ENCODE measurements at regions not wholly inside any gene's neighbourhood (a gene's known extent, or its start where the extent isn't known, plus 50 kb on each side); places are given as distances from the start of the nearest gene placed in this dataset.
"Not testable (repeated sequence)": the region's sequence is repeated elsewhere in the genome, so short reads cannot be mapped to it uniquely, and the experiment has no call there.

DNA sequence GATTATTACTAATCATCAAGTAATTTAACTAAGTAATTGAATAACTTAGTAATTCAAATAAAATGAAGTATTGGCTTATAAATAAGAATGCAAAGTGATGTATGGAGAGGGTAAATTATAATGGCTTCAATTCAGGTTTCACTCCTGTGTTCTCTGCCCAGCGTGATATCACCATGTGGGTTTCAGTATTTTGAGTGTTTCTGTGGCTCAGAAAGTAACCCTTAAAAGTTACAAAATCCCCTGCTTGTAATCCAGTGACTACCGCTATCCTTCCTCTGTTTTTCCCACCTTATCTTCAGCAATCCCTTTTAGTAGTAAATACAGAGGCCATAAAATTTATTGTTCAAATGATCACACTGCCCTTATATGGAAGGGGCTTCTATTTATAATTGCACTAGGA is 316.4 kb upstream of the CFAP20DC start:
- no peak for DNase-seq (ENCODE audit: low read depth, low spot score)

DNA sequence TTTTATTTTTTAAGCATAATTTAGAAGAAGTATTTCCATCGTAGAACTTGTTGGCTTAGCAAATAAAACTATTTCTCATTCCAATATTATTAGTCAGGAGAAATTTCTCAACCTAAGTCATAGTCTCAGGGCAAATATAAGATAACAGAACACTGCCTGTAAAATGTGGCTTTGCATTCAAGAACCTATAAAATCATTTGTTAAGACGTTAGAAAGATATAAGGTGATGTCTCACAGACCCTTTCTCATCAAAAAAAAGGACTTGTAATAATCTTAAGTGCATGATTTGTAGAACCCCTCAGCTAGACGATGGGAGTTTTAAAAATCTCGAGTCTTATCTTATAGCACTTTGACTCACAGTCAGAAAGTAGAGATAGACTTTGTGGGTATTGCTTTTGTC is 314.7 kb upstream of the CFAP20DC start:
- no peak for DNase-seq (ENCODE audit: low read depth, low spot score)

DNA sequence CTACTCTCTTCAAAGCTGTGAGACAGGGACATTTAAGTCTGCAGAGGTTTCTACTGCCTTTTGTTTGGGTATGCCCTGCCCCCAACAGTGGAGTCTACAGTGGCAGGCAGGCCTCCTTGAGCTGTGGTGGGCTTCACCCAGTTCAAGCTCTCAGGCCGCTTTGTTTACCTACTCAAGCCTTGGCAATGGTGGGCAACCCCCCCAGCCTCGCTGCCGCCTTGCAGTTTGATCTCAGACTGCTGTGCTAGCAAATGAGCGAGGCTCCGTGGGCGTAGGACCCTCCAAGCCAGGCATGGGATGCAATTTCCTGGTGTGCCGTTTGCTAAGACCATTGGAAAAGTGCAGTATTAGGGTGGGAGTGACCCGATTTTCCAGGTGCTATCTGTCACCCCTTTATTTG is 310.5 kb upstream of the CFAP20DC start:
- not testable (repeated sequence) for DNase-seq (ENCODE audit: low read depth, low spot score)

DNA sequence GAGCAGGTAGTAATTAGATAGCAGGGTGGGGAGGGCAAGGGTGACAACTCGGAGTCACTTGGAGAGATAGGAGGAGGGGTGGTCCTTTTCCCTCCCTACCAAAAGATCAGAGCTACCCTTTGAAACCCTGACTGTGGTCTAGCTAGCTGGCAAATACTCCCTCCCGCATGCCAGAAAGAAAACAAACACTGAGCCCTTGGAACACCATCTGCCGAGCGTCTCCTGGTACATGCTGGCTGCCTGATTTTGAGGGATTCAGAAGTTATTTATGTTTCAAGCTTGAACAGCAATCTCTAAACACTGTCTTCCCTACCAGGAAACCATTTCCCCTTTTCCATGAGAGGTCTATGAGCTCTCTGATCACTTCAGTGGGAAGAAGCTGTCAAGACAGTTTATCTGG is 291.6 kb upstream of the CFAP20DC start:
- no peak for DNase-seq (ENCODE audit: low read depth, low spot score)

DNA sequence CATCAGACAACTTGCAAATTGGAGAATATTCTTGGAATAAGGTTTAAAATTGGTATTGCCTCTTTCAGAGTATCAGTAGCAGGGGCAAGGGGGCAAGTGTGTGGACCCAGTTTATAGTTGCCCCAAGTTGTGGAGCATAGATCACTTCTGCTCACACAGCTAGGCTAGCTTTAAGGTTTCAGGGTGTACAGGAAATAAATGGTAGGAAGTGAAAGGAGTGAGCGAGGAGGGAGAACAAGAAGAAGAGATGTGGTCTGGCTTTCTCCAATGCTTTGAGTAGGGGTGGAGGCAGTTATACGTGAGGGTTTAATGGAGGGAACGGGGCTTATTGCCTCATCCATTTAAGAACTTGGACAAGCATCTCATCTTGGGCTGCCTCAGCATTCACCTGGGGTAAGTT is 290.0 kb upstream of the CFAP20DC start:
- DNase-seq (ENCODE audit: low read depth, low spot score), result no peak

DNA sequence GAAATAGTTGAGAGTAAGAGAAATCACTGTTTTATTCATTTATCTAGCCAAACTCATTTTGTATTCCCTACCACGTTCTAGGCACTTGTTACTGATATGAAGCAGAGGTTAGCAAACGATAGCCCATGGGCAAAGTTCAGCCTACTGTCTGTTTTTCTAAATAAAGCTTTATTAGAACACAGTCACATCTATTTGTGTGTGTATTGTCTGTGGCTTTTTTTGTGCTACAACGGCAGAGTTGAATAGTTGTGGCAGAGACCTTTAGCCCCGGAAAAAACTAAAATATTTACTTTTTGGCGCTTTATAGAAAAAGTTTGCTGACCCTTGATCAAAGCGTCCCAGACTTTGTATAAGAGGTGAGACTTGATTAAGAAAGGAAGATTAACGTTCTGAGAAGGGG is 289.1 kb upstream of the CFAP20DC start:
- no peak for DNase-seq (ENCODE audit: low read depth, low spot score)

DNA sequence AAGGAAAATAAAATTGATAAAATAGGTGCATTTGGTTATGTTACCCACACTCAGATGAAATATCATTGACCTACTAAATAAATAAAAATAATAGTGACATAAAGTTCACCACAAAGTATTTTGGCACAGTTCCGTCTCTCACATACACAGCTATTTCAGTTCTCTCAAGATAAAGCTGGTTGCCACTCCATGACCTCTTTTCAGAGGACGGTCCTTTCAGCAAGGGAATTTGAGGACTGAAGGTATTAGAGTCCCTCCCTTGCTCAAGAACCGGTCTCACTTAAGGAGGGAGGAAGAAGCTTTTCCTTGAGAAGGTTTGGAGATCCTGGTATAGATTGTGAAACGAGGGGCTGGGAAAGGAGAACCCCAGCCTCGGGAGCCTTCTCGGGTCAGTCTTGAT is 285.5 kb upstream of the CFAP20DC start:
- DNase-seq (ENCODE audit: low read depth, low spot score), result no peak

DNA sequence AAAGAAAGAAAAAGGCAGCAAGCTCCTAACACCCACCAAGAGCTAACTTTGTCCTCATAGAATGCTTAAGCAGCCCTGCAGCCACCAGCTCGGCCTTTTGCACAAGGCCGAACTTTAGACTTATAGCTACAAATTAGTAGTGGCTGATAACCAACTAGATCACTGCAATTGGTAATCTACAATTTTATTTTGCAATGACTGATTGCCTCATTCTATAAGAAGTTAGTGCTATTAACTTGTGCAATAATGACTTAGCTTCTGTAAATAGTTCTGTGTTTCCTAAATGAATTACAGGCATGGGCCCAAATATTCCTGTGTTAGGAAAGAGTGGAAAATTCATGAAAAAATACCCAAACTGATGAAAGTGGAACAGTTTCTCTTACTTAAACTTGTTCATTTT is 284.8 kb upstream of the CFAP20DC start:
- no peak for DNase-seq (ENCODE audit: low read depth, low spot score)

DNA sequence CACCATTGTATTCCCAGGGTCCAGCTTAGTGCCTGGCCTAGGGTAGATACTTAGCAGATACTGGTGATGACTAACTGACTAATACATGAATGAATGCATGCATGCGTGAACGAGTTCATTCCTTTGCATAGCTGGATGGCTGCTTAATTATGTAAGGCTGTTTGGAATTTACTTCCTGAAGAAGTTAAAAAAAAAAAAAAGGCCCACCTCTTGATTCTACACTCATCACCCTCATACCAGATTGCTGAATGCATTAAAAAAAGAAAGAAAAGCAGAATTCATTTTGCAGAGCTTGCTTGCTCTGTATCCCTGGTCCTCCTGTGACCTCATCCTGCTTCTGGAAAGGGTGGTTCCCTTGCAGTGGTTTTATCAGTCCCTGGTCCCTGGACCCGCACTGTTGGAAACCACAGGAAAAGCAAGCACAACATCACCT is 277.6 kb upstream of the CFAP20DC start:
- no peak for DNase-seq (ENCODE audit: low read depth, low spot score)

DNA sequence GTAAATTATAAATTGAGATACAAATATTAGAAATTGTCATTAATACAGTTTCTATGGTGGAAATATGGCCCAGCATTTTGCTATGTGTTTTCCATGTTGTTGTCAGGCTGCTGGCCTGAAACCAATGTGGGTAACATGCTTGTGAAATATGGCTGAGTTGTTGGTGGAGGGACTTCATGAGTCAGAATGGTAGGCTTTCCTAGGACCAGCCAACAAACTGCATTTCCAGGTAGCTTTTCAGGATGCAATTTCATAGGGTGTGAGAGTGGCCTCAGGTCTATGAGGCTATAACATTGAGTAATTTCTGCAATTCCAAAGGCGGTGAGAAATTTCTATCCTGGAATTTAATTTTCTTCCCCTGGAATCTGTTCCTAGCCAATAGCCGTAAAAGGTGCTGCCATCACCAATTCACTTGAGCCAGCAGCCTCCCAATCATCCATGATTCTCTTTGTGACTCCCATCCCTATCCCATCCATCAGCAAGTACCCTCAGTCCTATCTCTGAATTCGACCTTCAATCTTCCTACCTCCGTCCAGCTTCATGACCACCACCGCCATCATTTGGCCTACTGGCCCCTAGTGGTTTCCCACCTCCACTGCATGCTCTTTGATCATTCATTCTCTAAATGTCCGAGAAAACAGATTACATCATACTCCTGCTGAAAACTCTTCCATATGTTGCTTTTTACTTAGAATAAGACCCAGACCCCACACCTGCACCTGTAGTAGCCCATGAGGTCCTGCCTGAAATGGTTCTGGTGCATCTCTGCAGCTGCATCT is 276.6 kb upstream of the CFAP20DC start:
- no peak for DNase-seq (ENCODE audit: low read depth, low spot score)

DNA sequence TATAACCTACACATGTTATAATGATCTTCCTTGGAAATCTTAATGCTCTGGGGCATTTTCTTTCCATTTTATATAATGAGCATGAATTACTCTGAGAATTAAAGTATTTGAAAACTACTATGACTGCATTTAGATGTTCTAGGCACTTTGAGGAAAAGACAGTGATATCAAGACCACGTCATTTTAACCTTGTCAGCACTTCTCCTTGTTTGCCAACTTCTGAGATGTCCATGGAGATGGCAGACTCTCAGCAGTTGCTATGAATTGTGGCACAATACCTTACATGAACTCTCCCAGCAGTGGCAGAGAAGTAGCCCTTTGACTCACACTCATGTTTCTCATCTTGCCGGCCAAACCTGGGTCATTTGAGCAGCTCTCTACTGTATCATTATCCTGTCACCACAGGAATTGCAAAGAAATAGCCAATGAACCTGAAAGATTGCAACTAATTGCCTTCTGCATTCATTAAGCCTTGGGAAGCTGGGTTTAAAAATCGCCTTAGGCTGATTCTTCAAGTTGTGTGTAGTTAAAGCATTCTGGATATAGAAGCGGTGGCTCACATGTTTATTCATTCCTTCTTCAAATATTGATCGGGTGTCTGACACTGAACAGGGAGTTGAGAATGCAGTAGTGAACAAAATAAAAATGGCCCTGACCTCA is 272.2 kb upstream of the CFAP20DC start:
- no peak for DNase-seq (ENCODE audit: low read depth, low spot score)

DNA sequence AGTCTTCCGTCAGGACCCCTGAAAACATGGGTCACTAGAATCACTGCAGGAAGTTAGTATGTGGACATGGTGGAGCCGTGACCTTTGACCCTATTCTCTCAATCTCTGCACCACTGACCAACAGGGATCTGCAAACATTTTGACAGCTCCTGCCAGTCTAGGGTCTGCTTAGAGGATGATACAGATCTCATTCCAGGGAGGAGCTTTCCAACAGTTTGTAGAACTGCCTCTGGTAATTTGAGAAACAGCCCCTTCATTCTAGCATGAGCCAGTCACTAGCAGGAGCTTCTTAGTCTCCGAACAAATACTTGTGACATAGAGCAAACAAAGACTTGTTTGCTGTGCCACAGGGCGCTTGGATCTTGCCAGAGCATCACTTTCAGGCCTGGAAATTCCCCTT is 270.3 kb upstream of the CFAP20DC start:
- DNase-seq (ENCODE audit: low read depth, low spot score), result no peak

DNA sequence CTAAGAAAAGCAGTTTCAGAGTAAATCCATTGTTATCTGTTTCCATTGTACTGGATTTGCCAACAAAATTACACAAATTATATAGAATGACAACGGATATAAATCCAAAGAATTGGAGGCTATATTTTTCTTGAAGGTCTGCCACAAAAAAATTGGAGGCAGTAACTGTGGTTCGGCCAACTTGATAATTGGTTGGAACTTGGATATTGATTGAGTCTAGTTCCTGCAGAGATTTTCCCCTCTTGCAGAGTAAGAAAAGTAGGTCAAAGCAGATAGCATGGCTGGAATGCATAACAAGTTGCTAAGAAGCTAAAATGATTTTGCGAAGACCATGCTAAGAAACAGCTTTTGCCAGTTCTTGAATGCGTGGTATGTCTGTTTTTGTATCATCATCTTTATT is 269.6 kb upstream of the CFAP20DC start:
- DNase-seq (ENCODE audit: low read depth, low spot score), result no peak

DNA sequence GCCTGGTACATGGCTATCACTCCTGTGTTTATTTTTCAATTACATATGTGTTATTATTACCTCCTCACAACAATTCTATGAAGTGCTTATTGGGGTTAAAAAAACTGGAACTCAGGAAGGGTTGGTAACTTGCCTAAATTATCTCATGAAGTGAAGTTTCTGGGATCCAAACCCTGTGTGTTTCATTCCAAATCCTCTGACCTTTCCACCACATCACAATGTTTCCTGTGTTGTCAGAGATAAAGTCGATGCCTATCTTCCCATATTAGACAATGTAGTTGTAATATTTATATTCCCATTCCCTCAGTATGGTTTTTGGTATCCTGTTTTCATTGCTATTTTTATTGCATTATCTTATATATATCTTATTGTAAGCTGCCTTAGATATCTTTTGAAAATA is 269.1 kb upstream of the CFAP20DC start:
- DNase-seq (ENCODE audit: low read depth, low spot score), result no peak

DNA sequence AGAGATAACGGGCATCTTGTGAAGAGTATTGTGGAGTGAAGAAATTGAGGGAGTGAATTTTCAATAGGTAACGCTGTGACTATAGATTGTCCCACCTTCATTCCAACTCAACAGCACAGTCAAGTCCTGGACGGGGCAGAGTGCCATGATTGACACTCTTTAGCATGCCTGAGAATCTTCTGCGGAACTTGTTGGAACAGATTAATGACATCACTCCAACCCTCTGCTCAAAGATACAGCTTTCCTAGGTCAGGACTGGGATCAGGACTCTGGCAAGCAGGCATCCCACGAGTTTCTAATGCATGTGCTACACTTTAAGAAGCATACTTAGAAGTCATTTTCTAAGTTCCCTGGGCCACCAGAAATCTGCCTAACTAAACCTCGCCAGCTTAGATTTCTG is 267.6 kb upstream of the CFAP20DC start:
- DNase-seq (ENCODE audit: low read depth, low spot score), result no peak

DNA sequence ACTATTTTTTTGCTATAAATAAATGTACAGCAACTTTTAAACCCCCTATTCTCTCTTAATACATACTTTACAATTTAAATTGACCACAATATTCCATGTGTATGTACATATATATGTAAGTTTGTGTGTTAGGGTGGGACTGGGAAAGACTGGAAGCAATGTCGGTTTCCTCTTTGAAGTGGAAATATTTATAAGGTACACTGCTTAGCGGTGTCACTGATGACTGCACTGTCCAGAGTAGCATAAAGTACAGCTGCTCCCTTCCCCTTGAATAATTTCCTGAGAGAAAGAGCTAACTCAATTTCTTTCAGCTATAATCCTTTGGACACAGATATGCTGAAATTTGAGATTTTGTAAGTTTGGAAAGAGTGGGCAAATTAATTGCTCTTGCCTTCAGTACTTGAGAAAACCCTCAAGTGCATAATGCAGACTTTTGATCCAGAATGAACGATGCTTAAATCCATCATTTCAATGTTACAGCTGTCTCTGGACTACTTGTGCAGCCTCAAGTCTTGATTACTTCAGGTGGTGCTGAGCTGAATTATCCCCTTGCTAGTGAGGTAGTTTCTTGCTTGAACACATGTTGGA is 267.0 kb upstream of the CFAP20DC start:
- no peak for DNase-seq (ENCODE audit: low read depth, low spot score)

DNA sequence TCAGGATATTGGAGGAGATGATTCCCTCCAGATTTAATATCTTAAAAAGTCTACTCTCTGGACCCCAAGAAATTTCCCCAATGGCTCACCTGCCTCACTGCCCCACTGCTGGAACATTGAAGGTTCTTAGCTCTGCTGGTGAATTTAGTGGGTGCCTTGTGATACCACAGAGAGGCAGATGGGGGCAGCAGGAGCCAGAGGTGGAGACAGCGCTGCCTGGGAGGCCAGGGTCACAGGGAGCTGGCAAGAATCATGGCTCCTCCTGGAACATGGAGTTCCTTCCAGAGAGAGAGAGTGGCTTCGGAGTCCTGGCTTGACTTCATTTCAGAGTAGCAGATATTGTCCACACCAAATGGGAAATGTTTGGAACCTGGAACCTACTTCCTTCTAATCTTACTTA is 263.5 kb upstream of the CFAP20DC start:
- DNase-seq (ENCODE audit: low read depth, low spot score), result no peak

DNA sequence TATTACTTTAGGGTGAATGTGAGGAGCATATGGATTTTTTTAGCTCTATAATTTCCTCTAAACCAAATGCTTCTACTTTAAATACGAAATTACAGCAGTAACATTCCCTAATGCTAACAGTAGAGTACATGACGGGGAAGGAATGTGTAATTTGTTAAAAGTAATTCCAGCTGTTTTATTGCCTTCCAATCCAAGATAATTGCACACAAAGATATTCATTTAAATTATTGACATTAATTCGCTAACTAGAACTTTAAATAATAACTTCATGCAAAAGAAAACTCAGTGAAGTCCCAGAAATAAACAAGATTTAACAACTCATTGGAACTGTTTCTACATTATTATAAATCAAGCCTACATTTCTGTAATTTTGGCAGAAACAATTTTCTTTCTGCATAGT is 261.4 kb upstream of the CFAP20DC start:
- no peak for DNase-seq (ENCODE audit: low read depth, low spot score)

DNA sequence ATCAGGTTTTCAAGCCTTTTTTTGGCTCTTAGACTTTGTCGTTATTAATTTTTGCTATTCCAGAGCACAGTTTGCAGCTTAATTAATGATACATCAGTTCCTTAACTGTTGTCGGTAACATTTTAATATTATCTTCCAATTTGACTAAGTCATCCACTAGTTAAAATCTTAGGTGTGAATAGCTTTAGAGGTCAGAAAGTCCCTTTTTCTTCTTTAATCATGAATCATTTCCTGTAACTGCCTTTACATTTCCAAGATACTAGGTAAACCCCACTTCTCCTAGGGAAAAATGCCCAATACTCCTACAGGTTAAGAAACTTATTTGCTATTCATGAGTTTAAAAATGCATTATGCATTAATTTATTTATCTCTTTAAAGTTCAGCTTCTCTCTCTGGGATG is 260.9 kb upstream of the CFAP20DC start:
- DNase-seq (ENCODE audit: low read depth, low spot score), result no peak

DNA sequence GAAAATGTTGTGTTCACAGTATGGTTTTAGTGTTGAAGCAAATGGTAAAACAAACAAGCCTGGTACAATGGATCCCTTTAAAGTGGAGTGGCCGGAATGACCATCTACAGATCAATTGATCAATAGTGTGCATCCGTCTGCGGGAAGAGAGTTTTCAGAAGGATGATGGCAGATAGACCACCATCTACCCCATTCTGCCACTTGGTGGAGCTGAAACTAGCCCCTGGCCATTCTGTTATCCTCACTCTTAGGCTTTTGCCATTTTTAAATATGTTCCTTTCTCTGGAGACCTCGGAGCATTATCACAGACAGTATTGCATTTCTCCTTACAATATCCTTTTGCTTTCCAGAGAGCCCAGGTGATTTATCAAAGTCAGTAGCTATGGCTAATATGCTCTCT is 258.9 kb upstream of the CFAP20DC start:
- DNase-seq (ENCODE audit: low read depth, low spot score), result no peak

DNA sequence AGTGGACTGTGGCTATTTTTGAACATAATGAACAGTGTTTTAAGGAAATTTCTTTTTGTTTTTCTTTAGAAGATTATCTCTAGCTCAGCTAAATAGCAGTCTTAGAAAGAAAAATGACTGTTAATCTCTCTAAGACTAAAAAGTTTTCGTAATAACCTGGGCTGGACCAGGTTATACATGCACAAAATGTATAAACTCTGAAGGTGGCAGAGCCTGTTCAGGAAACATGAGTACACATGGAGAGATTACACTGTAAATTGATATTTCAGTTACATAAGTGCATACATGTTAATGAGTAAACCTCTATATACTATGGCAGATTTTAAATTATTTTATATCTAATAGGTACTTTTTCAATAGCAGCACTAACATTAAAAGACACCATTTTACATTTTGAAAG is 258.2 kb upstream of the CFAP20DC start:
- no peak for DNase-seq (ENCODE audit: low read depth, low spot score)

DNA sequence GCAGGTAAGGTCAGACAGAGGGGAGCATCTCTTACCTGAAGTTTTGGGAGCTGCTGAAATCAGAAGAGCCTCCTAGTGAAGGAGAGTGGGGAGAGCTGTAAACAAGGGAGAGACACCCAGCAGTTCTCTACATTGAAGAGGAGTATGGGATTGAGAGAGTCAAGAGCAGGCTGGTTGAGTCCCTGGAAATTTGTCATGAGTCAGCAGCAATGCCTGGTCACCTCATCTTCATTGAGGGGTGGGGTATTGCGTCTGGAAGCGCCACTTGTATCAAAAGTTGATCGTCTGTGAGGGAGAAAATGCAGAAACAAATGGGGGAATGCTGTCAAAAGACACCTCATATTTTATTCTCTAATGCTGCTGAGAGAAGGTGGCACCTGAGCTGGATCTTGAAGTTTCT is 256.6 kb upstream of the CFAP20DC start:
- DNase-seq (ENCODE audit: low read depth, low spot score), result no peak

DNA sequence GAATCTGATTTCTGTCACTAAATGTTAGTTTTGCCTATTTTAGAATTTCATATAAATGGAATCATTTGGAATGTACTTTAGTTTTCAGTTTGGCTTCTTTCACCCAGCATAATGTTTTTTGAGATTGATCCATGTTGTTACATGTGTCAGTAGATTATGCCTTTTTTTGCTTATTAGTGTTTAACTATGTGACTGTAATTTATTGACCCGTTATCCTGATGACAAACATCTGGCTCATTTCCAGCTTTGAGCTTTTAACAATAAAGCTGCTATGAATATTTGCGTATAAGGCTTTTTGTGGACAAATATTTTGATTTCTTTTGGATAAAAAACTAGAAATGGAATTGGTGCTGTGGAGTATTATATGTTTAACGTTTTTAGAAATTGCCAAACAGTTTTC is 254.5 kb upstream of the CFAP20DC start:
- no peak for DNase-seq (ENCODE audit: low read depth, low spot score)

Data from smooth muscle cell of the brain vasculature (primary cell).